ENCODE measurements at regions not wholly inside any gene's neighbourhood (a gene's known extent, or its start where the extent isn't known, plus 50 kb on each side); places are given as distances from the start of the nearest gene placed in this dataset.

DNA sequence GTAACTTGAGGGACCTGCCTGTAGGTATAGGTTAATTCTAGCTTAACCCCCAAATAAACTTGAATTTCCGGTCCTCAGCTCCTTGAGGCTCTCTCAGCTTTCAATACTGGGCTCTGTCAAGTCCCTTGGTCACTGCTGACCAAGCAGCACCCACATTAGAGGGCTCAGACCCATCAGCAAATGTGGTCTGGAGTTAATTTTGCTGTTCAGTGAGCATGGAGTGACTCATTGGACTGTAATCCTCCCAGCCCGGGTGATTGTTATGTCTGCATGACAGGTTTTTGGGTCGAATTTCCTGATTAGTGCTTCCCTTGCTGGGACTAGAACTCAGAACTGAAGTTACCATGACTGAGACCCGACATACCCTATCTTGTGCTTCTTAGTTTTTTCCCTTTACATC, 130.6 kb downstream of the URB2 start:
- no peak overlapping the region for H3K4ac ChIP-seq (ENCODE audit: low read length)
- no peaks in the 10 kb centered on the region for H3K27me3 ChIP-seq (ENCODE audit: control insufficient read depth in 3 of 3, insufficient read depth in 3 of 3, low read depth in 1 of 3, low read length in 3 of 3)
- no peak overlapping the region for H3K23ac ChIP-seq (ENCODE audit: low read depth, low read length, poor library complexity)
- no peak overlapping the region for H2AFZ ChIP-seq (ENCODE audit: low read length)
- H3K36me3 ChIP-seq (replicated peaks in 1 of 2; ENCODE audit: control insufficient read depth in 2 of 2, insufficient read depth in 2 of 2, low read length in 2 of 2), result no peaks in the 10 kb centered on the region
- peaks cover 0 to 5% of the 10 kb centered on the region in 2 donors for H3K9me3 ChIP-seq (replicated peaks in 1 of 2; ENCODE audit: control insufficient read depth in 2 of 2, insufficient read depth in 1 of 2, low read depth in 1 of 2, low read length in 2 of 2)
- no peak overlapping the region for H3K18ac ChIP-seq (ENCODE audit: low read length)
- no CpG with 5 or more reads among the region's 4 CpGs for WGBS, 2 donors (ENCODE audit: extremely low coverage in 2 of 2, insufficient read length in 2 of 2, insufficient replicate concordance in 1 of 2)
- H3K4me2 ChIP-seq (ENCODE audit: insufficient read depth, low read length, poor library complexity, severe bottlenecking), result no peak overlapping the region
- H4K91ac ChIP-seq (ENCODE audit: low read depth, low read length, poor library complexity), result no peak overlapping the region
- no peak overlapping the region for H2BK15ac ChIP-seq (ENCODE audit: low read length)
- no peak overlapping the region for H3K27ac ChIP-seq (replicated peaks; ENCODE audit: low read length)
- no peak overlapping the region for H3K14ac ChIP-seq (ENCODE audit: low read length)
- H3K9ac ChIP-seq (ENCODE audit: low read depth, low read length, poor library complexity), result no peak overlapping the region
- no peak overlapping the region for H2BK120ac ChIP-seq (ENCODE audit: low read depth, low read length)
- H3K4me3 ChIP-seq (ENCODE audit: low read length in 2 of 2), result no peak overlapping the region
- no peaks in the 10 kb centered on the region for H3K4me1 ChIP-seq (ENCODE audit: control insufficient read depth in 2 of 2, insufficient read depth in 1 of 2, low read depth in 1 of 2, low read length in 2 of 2)
- H4K8ac ChIP-seq (ENCODE audit: low read depth, low read length), result no peak overlapping the region
- DNase-seq (ENCODE audit: low spot score), result no peak
- H3K79me1 ChIP-seq (ENCODE audit: low read depth, low read length), result no peaks in the 10 kb centered on the region
- no peak overlapping the region for H2BK12ac ChIP-seq (ENCODE audit: low read length)
- H2AK5ac ChIP-seq (ENCODE audit: low read depth, low read length), result no peak overlapping the region
- no peak overlapping the region for H2BK5ac ChIP-seq (ENCODE audit: low read length)

DNA sequence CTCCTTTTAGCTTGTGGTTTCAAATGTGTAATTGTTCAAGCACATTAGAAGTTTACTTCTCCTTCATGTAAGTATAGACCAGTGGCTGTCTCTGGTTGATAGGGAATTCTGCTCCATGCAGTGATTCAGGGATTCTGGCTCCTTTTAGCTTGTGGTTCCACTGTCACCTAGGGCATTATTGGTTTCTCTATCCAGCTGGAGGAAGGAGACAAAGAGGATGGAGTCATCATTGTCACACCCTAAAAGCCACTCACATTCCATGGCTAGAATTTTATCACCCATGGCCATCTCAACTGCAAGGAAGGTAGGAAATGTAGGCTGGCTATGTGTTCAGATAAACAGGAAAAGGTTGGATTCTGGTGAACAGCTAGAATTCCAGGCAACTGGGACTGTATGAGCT, 131.2 kb downstream of the URB2 start:
- Histone ChIP-seq H3K4me2 (ENCODE audit: insufficient read depth, low read length, poor library complexity, severe bottlenecking) (no peak overlapping the region), H3K36me3 (replicated peaks in 1 of 2; ENCODE audit: control insufficient read depth in 2 of 2, insufficient read depth in 2 of 2, low read length in 2 of 2) (no peaks in the 10 kb centered on the region), H4K91ac (ENCODE audit: low read depth, low read length, poor library complexity) (no peak overlapping the region), H2AK5ac (ENCODE audit: low read depth, low read length) (no peak overlapping the region), H3K9me3 (replicated peaks in 1 of 2; ENCODE audit: control insufficient read depth in 2 of 2, insufficient read depth in 1 of 2, low read depth in 1 of 2, low read length in 2 of 2) (peaks cover 0 to 5% of the 10 kb centered on the region in 2 donors), H2AFZ (ENCODE audit: low read length) (no peak overlapping the region), H3K23ac (ENCODE audit: low read depth, low read length, poor library complexity) (no peak overlapping the region), H3K14ac (ENCODE audit: low read length) (no peak overlapping the region), H3K4me1 (ENCODE audit: control insufficient read depth in 2 of 2, insufficient read depth in 1 of 2, low read depth in 1 of 2, low read length in 2 of 2) (no peaks in the 10 kb centered on the region), H3K9ac (ENCODE audit: low read depth, low read length, poor library complexity) (no peak overlapping the region), H3K18ac (ENCODE audit: low read length) (no peak overlapping the region), H3K4ac (ENCODE audit: low read length) (no peak overlapping the region), H2BK120ac (ENCODE audit: low read depth, low read length) (no peak overlapping the region), H2BK15ac (ENCODE audit: low read length) (no peak overlapping the region), H3K79me1 (ENCODE audit: low read depth, low read length) (no peaks in the 10 kb centered on the region), H2BK12ac (ENCODE audit: low read length) (no peak overlapping the region), H4K8ac (ENCODE audit: low read depth, low read length) (no peak overlapping the region), H3K27ac (replicated peaks; ENCODE audit: low read length) (no peak overlapping the region), H3K27me3 (ENCODE audit: control insufficient read depth in 3 of 3, insufficient read depth in 3 of 3, low read depth in 1 of 3, low read length in 3 of 3) (no peaks in the 10 kb centered on the region), H2BK5ac (ENCODE audit: low read length) (no peak overlapping the region), H3K4me3 (ENCODE audit: low read length in 2 of 2) (no peak overlapping the region)
- DNase-seq (ENCODE audit: low spot score), result no peak

DNA sequence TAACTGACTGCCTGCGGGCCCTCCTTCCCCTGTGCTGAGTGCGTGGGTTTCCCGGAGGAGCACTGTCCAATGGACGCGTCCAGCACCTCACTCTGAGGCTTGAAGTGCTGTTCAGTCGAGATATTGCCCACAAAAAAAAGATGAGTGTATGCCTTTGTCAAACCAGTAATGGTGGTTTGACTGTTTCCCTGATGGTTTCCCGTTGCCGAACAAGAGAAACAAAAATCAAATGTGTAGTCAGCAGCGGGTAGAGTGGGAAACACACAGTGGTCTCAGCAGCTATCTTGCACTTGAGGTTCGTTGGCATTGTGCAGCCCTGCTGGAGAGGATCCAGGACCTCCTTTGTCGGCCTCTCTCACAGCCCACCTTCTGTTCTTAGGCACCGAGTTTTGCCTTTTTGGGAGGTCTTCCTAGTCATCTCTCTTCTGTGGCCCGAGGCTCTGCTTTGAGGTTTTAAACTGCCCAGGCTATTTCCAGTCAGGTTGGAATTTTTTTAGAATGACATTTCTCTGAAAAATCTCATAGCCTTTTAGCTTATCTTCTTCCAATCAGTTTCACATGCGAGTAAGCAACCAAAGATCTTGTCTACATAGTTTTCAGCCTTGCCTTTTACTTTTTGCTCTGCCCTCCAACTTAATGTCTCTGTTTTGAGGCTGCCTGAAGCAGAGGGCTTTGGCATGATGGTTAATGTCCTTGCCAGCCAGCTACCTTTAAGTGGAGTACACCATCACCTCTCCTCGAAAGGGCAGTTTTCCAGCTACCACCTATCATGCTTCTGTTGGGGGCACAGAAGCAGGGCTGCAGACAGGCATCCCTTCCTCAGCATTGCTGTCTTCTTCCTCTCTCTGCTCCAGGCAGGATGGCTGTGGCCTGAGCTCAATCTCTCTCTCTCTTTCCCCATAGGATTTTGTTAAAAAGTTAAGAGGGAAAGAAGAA, 132.3 kb downstream of the URB2 start:
- Histone ChIP-seq H3K14ac (ENCODE audit: low read length) (no peak overlapping the region), H3K9ac (ENCODE audit: low read depth, low read length, poor library complexity) (no peak overlapping the region), H2BK12ac (ENCODE audit: low read length) (no peak overlapping the region), H3K4me1 (ENCODE audit: control insufficient read depth in 2 of 2, insufficient read depth in 1 of 2, low read depth in 1 of 2, low read length in 2 of 2) (no peaks in the 10 kb centered on the region), H3K4me3 (ENCODE audit: low read length in 2 of 2) (no peak overlapping the region), H2AFZ (ENCODE audit: low read length) (no peak overlapping the region), H4K8ac (ENCODE audit: low read depth, low read length) (no peak overlapping the region), H3K4ac (ENCODE audit: low read length) (no peak overlapping the region), H3K23ac (ENCODE audit: low read depth, low read length, poor library complexity) (no peak overlapping the region), H3K27ac (replicated peaks; ENCODE audit: low read length) (no peak overlapping the region), H3K9me3 (replicated peaks in 1 of 2; ENCODE audit: control insufficient read depth in 2 of 2, insufficient read depth in 1 of 2, low read depth in 1 of 2, low read length in 2 of 2) (peaks cover 0 to 5% of the 10 kb centered on the region in 2 donors), H3K27me3 (ENCODE audit: control insufficient read depth in 3 of 3, insufficient read depth in 3 of 3, low read depth in 1 of 3, low read length in 3 of 3) (no peaks in the 10 kb centered on the region), H2BK5ac (ENCODE audit: low read length) (no peak overlapping the region), H4K91ac (ENCODE audit: low read depth, low read length, poor library complexity) (no peak overlapping the region), H2AK5ac (ENCODE audit: low read depth, low read length) (no peak overlapping the region), H3K36me3 (replicated peaks in 1 of 2; ENCODE audit: control insufficient read depth in 2 of 2, insufficient read depth in 2 of 2, low read length in 2 of 2) (no peaks in the 10 kb centered on the region), H3K79me1 (ENCODE audit: low read depth, low read length) (no peaks in the 10 kb centered on the region), H3K18ac (ENCODE audit: low read length) (no peak overlapping the region), H2BK120ac (ENCODE audit: low read depth, low read length) (no peak overlapping the region), H2BK15ac (ENCODE audit: low read length) (no peak overlapping the region), H3K4me2 (ENCODE audit: insufficient read depth, low read length, poor library complexity, severe bottlenecking) (no peak overlapping the region)
- DNase-seq (ENCODE audit: low spot score), result no peak
- no CpG with 5 or more reads among the region's 15 CpGs for WGBS, 2 donors (ENCODE audit: extremely low coverage in 2 of 2, insufficient read length in 2 of 2, insufficient replicate concordance in 1 of 2)

DNA sequence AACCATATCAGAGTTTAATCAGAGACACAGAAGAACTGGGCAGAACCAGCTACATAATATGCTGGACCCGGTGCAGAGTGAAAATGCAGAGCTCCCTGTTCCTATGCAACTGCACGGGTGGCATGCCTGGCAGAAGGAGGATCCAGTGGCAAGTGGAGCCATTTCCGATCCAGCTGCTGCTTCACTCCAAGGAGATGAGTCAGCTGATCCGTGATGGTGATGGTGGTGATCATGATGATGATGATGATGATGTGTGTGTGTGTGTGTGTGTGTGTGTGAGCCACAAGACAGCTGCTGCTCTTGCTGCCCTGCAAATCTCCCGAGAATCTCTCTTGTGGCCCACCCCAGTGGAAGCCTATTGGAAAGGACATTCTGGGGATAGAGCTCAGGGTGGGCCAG, 133.0 kb downstream of the URB2 start:
- no CpG with 5 or more reads among the region's 5 CpGs for WGBS, 2 donors (ENCODE audit: extremely low coverage in 2 of 2, insufficient read length in 2 of 2, insufficient replicate concordance in 1 of 2)
- H3K4me2 ChIP-seq (ENCODE audit: insufficient read depth, low read length, poor library complexity, severe bottlenecking), result no peak overlapping the region
- H3K14ac ChIP-seq (ENCODE audit: low read length), result no peak overlapping the region
- no peak overlapping the region for H4K91ac ChIP-seq (ENCODE audit: low read depth, low read length, poor library complexity)
- H3K9me3 ChIP-seq (replicated peaks in 1 of 2; ENCODE audit: control insufficient read depth in 2 of 2, insufficient read depth in 1 of 2, low read depth in 1 of 2, low read length in 2 of 2), result peaks cover 0 to 5% of the 10 kb centered on the region in 2 donors
- no peak overlapping the region for H2BK120ac ChIP-seq (ENCODE audit: low read depth, low read length)
- no peak overlapping the region for H2BK15ac ChIP-seq (ENCODE audit: low read length)
- no peak overlapping the region for H2AFZ ChIP-seq (ENCODE audit: low read length)
- H3K23ac ChIP-seq (ENCODE audit: low read depth, low read length, poor library complexity), result no peak overlapping the region
- H3K36me3 ChIP-seq (replicated peaks in 1 of 2; ENCODE audit: control insufficient read depth in 2 of 2, insufficient read depth in 2 of 2, low read length in 2 of 2), result no peaks in the 10 kb centered on the region
- no peak overlapping the region for H3K9ac ChIP-seq (ENCODE audit: low read depth, low read length, poor library complexity)
- no peaks in the 10 kb centered on the region for H3K79me1 ChIP-seq (ENCODE audit: low read depth, low read length)
- no peaks in the 10 kb centered on the region for H3K27me3 ChIP-seq (ENCODE audit: control insufficient read depth in 3 of 3, insufficient read depth in 3 of 3, low read depth in 1 of 3, low read length in 3 of 3)
- no peak overlapping the region for H3K4me3 ChIP-seq (ENCODE audit: low read length in 2 of 2)
- H3K27ac ChIP-seq (replicated peaks; ENCODE audit: low read length), result no peak overlapping the region
- no peak overlapping the region for H3K4ac ChIP-seq (ENCODE audit: low read length)
- H4K8ac ChIP-seq (ENCODE audit: low read depth, low read length), result no peak overlapping the region
- H3K18ac ChIP-seq (ENCODE audit: low read length), result no peak overlapping the region
- H3K4me1 ChIP-seq (ENCODE audit: control insufficient read depth in 2 of 2, insufficient read depth in 1 of 2, low read depth in 1 of 2, low read length in 2 of 2), result no peaks in the 10 kb centered on the region
- H2AK5ac ChIP-seq (ENCODE audit: low read depth, low read length), result no peak overlapping the region
- DNase-seq (ENCODE audit: low spot score), result no peak
- no peak overlapping the region for H2BK5ac ChIP-seq (ENCODE audit: low read length)
- no peak overlapping the region for H2BK12ac ChIP-seq (ENCODE audit: low read length)
